ENCODE measurements at regions not wholly inside any gene's neighbourhood (a gene's known extent, or its start where the extent isn't known, plus 50 kb on each side); places are given as distances from the start of the nearest gene placed in this dataset.

- no peak for DNase-seq
Measured at GRCh38 chr17:79241616-79242015, 167.0 kb downstream of the ENGASE start.

GRCh38 chr17:79239205-79239604 is 164.6 kb downstream of the ENGASE start:
- DNase-seq, result no peak

- no peak for DNase-seq
Measured at GRCh38 chr17:79237448-79238053, 162.9 kb downstream of the ENGASE start.

GRCh38 chr17:79235808-79236207 is 161.2 kb downstream of the ENGASE start:
- no peak for DNase-seq

- DNase-seq, result no peak
Measured at GRCh38 chr17:79233916-79234551, 159.4 kb downstream of the ENGASE start.

- DNase-seq, result no peak
Measured at GRCh38 chr17:79232957-79233356, 158.3 kb downstream of the ENGASE start.

GRCh38 chr17:79231766-79232287 is 157.2 kb downstream of the ENGASE start:
- DNase-seq, result no peak

GRCh38 chr17:79230576-79230975 is 156.0 kb downstream of the ENGASE start:
- DNase-seq, result no peak

GRCh38 chr17:79226037-79226436 is 151.4 kb downstream of the ENGASE start:
- DNase-seq, result no peak

GRCh38 chr17:79224903-79225302 is 150.3 kb downstream of the ENGASE start:
- DNase-seq, result no peak

- no peak for DNase-seq
Measured at GRCh38 chr17:79224476-79224875, 149.9 kb downstream of the ENGASE start.

GRCh38 chr17:79223953-79224352 is 149.3 kb downstream of the ENGASE start:
- no peak for DNase-seq

- DNase-seq, result no peak
Measured at GRCh38 chr17:79223471-79223870, 148.8 kb downstream of the ENGASE start.

- DNase-seq, result no peak
Measured at GRCh38 chr17:79221597-79221996, 147.0 kb downstream of the ENGASE start.

- no peak for DNase-seq
Measured at GRCh38 chr17:79220713-79221291, 146.2 kb downstream of the ENGASE start.

GRCh38 chr17:79220201-79220712 is 145.6 kb downstream of the ENGASE start:
- no peak for DNase-seq

- DNase-seq, result no peak
Measured at GRCh38 chr17:79219208-79219935, 144.7 kb downstream of the ENGASE start.

- no peak for DNase-seq
Measured at GRCh38 chr17:79218825-79219200, 144.2 kb downstream of the ENGASE start.

- no peak for DNase-seq
Measured at GRCh38 chr17:79218175-79218824, 143.7 kb downstream of the ENGASE start.

GRCh38 chr17:79217473-79218135 is 143.0 kb downstream of the ENGASE start:
- DNase-seq, result no peak

- no peak for DNase-seq
Measured at GRCh38 chr17:79216826-79217225, 142.2 kb downstream of the ENGASE start.

- no peak for DNase-seq
Measured at GRCh38 chr17:79216391-79216790, 141.8 kb downstream of the ENGASE start.
